PC-9 (cell line): ENCODE measurements at regions not wholly inside any gene's neighbourhood (a gene's known extent, or its start where the extent isn't known, plus 50 kb on each side); places are given as distances from the start of the nearest gene placed in this dataset.
"Not testable (repeated sequence)": the region's sequence is repeated elsewhere in the genome, so short reads cannot be mapped to it uniquely, and the experiment has no call there.

Experiments used
- BruUV-seq: library from RNA; stranded (reverse); fragments of 400-500 nt; replicated peaks from 2 replicates; lab custom pipeline; 2021; lab: Mats Ljungman, UMichigan
- CTCF ChIA-PET: fragments of 300-600 bp; sonication (Branson Sonifier 250); formaldehyde crosslinking; loops from one replicate; lab custom pipeline; 2022; ENCODE audit warnings: antibody characterized with exemption; lab: Charles Lee
- POLR2A ChIA-PET: fragments of 300-600 bp; sonication (Branson Sonifier 250); formaldehyde crosslinking; loops from one replicate; lab custom pipeline; 2022; ENCODE audit warnings: antibody characterized with exemption; ENCODE audit not compliant: unreplicated experiment; lab: Charles Lee
- DNase-seq, 2 experiments: peaks; one replicate each; pipeline versions ENCODE4 v3.0.0 to v3.0.0-alpha.2; 2015 to 2022; ENCODE audit warnings: mixed read lengths in 1 of 2
- H2AFZ ChIP-seq: fragments of 200-600 bp; sonication (generic); 2 replicates; pipeline ENCODE4 v1.8.1; 2017; ENCODE audit warnings: antibody characterized with exemption
- H3F3A ChIP-seq: fragments of 200-600 bp; sonication (generic); 2 replicates; pipeline ENCODE4 v1.8.1; 2017; ENCODE audit warnings: antibody characterized with exemption, mild to moderate bottlenecking, low read depth; ENCODE audit not compliant: insufficient read depth
- H3K27ac ChIP-seq: fragments of 200-600 bp; sonication (generic); 2 replicates; pipeline ENCODE4 v1.6.1; 2016; ENCODE audit warnings: mixed run types
- H3K27me3 ChIP-seq: fragments of 200-600 bp; sonication (generic); 2 replicates; pipeline ENCODE4 v1.6.1; 2016; ENCODE audit warnings: low read depth, mixed run types; ENCODE audit not compliant: insufficient read depth
- H3K36me3 ChIP-seq: fragments of 200-600 bp; sonication (generic); 2 replicates; pipeline ENCODE4 v1.6.1; 2016; ENCODE audit warnings: low read depth, mixed run types
- H3K4me1 ChIP-seq: fragments of 200-600 bp; sonication (generic); replicated peaks from 2 replicates; pipeline ENCODE4 v1.6.1; 2016; ENCODE audit warnings: mixed run types; ENCODE audit not compliant: insufficient read depth
- H3K4me2 ChIP-seq: fragments of 200-600 bp; sonication (generic); 2 replicates; pipeline ENCODE4 v1.6.1; 2017; ENCODE audit warnings: mixed run types
- H3K4me3 ChIP-seq: fragments of 200-600 bp; sonication (generic); 2 replicates; pipeline ENCODE4 v1.6.1; 2016; ENCODE audit warnings: mixed run types
- H3K79me2 ChIP-seq: fragments of 200-600 bp; sonication (generic); 2 replicates; pipeline ENCODE4 v1.6.1; 2017; ENCODE audit warnings: low read depth, mixed run types
- H3K9me2 ChIP-seq: fragments of 200-600 bp; sonication (generic); 2 replicates; pipeline ENCODE4 v1.8.1; 2017; ENCODE audit warnings: mild to moderate bottlenecking; ENCODE audit not compliant: insufficient read depth
- H3K9me3 ChIP-seq: fragments of 200-600 bp; sonication (generic); 2 replicates; pipeline ENCODE4 v1.8.1; 2016; ENCODE audit warnings: low read depth; ENCODE audit not compliant: insufficient read depth
- H4K20me1 ChIP-seq: fragments of 200-600 bp; sonication (generic); 2 replicates; pipeline ENCODE4 v1.8.1; 2017; ENCODE audit not compliant: insufficient read depth
- EZH2 ChIP-seq: fragments of 200-600 bp; sonication (generic); IDR thresholded peaks from 2 replicates; pipeline ENCODE4 v1.8.0; 2017; ENCODE audit warnings: antibody characterized with exemption, low read depth
- intact Hi-C: fragments of 100-400 bp; cut with micrococcal nuclease; formaldehyde crosslinking; loops from one replicate; pipeline ENCODE4 v1.10.0; 2022; ENCODE audit not compliant: unreplicated experiment
- TF ChIP-seq, protein P1 (sequence below): fragments of 200-600 bp; sonication (generic); conservative IDR thresholded peaks from 2 replicates; pipeline ENCODE4 v1.6.1; 2017; ENCODE audit warnings: mixed run types, antibody characterized with exemption, mild to moderate bottlenecking, moderate library complexity

DNA sequence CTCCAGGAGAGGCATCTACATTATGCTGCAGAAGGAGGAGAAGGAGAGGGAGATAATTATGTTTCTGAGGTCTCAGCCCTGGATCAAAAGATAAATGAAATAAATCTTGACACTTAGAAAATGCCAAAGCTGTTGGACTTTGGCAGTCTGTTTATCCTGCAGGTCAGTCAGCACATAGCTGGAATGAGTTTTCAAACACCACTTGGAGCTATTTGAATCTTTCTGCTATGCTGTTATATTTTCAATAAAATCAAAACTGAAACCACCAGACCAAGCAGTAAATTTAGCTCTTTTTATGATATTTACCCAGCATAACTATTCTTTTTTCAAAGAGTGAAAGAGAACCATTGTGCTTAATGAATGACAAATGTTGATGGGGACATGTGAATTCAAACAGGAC is 505.1 kb upstream of the ITGA1 start:
- intact Hi-C loops: no loop called here
- Histone ChIP-seq H3K4me2 (no peak overlapping the region), H3F3A (no peaks in the 10 kb centered on the region), H3K27me3 (no peaks in the 10 kb centered on the region), H3K9me2 (no peaks in the 10 kb centered on the region), H3K36me3 (no peaks in the 10 kb centered on the region), H2AFZ (no peak overlapping the region), H3K9me3 (no peaks in the 10 kb centered on the region), H3K4me1 (no peaks in the 10 kb centered on the region), H4K20me1 (no peaks in the 10 kb centered on the region), H3K4me3 (no peak overlapping the region), H3K79me2 (no peaks in the 10 kb centered on the region), H3K27ac (no peak overlapping the region)
- no TSS peak for BruUV-seq
- TF ChIP-seq, protein P1, sequence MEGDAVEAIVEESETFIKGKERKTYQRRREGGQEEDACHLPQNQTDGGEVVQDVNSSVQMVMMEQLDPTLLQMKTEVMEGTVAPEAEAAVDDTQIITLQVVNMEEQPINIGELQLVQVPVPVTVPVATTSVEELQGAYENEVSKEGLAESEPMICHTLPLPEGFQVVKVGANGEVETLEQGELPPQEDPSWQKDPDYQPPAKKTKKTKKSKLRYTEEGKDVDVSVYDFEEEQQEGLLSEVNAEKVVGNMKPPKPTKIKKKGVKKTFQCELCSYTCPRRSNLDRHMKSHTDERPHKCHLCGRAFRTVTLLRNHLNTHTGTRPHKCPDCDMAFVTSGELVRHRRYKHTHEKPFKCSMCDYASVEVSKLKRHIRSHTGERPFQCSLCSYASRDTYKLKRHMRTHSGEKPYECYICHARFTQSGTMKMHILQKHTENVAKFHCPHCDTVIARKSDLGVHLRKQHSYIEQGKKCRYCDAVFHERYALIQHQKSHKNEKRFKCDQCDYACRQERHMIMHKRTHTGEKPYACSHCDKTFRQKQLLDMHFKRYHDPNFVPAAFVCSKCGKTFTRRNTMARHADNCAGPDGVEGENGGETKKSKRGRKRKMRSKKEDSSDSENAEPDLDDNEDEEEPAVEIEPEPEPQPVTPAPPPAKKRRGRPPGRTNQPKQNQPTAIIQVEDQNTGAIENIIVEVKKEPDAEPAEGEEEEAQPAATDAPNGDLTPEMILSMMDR: no peak
- TF ChIP-seq EZH2: no peak
- DNase-seq: no peak
- ChIA-PET CTCF (no interaction called here), POLR2A (no interaction called here)

- Histone ChIP-seq H3K9me2 (no peaks in the 10 kb centered on the region), H3K9me3 (no peaks in the 10 kb centered on the region), H2AFZ (no peak overlapping the region), H3K79me2 (no peaks in the 10 kb centered on the region), H3K4me2 (no peak overlapping the region), H3F3A (no peaks in the 10 kb centered on the region), H3K36me3 (no peaks in the 10 kb centered on the region), H3K4me1 (no peaks in the 10 kb centered on the region), H3K27ac (no peak overlapping the region), H3K27me3 (no peaks in the 10 kb centered on the region), H4K20me1 (no peaks in the 10 kb centered on the region), H3K4me3 (no peak overlapping the region)
- TF ChIP-seq, protein P1: no peak
- no peak for TF ChIP-seq EZH2
- BruUV-seq: no TSS peak
- intact Hi-C loops: no loop called here
- ChIA-PET POLR2A (no interaction called here), CTCF (no interaction called here)
- DNase-seq: no peak
Observed at GRCh38 chr5:52283221-52283620, 504.5 kb upstream of the ITGA1 start.

DNA sequence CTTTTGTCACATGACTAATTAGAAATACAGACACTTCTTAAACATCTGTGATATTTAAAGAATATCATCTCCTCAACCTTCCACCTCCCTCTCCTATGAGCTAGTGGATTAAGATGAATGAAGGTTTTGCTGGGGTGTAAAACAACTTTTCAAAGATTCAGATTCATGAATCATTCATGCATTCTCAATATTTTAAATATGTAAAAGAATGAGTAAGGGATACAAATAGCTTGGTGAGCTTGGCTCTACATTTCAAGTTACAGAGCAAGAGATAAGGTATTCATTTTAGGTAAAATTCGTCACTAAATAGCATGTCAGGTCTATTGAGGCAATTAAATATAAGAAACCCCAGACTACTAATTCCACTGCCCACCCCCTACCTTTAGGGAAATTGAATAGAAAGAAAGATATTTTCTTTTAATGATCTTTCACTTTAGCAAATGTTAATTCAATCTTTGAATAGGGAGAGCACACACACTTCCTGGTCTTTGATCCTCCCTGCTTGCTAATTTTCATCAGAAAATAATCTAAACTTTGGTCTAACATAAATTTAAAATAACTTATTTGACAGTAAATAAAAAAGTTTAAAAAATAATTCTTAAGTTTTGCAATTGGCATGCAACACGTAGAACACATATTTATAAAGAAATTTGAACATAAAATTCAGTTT is 486.9 kb upstream of the ITGA1 start:
- Histone ChIP-seq H3K9me3 (no peaks in the 10 kb centered on the region), H3K27ac (no peak overlapping the region), H3K9me2 (no peaks in the 10 kb centered on the region), H3K36me3 (no peaks in the 10 kb centered on the region), H3K4me1 (no peaks in the 10 kb centered on the region), H3F3A (no peaks in the 10 kb centered on the region), H3K27me3 (no peaks in the 10 kb centered on the region), H4K20me1 (no peaks in the 10 kb centered on the region), H3K79me2 (no peaks in the 10 kb centered on the region), H3K4me2 (no peak overlapping the region), H2AFZ (no peak overlapping the region), H3K4me3 (no peak overlapping the region)
- no TSS peak for BruUV-seq
- no peak for DNase-seq
- intact Hi-C loops: no loop called here
- no peak for TF ChIP-seq EZH2
- TF ChIP-seq, protein P1: no peak
- CTCF ChIA-PET: no interaction called here
- POLR2A ChIA-PET: no interaction called here

DNA sequence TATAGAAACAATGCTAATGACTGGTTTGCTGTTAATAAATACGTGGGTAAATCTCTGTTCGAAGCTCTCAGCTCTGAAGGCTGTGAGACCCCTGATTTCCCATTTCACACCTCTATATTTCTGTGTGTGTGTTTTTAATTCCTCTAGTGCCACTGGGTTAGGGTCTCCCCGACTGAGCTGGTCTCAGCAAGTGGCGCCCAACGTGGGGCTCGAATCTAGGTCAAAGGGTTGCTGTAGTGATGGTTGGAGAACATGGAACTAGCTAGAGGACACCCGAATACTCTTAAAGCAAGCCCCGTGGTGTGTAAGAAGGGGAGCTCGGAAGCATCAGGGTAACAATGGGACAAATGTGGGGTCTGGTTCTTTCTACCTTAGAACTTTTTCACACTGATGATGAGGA is 482.9 kb upstream of the ITGA1 start:
- H3K9me3 ChIP-seq, DNase-seq, CTCF ChIA-PET, POLR2A ChIA-PET, BruUV-seq, H3K4me3 ChIP-seq, H3F3A ChIP-seq, H3K4me1 ChIP-seq, H3K4me2 ChIP-seq, H3K36me3 ChIP-seq, H3K79me2 ChIP-seq, H3K27ac ChIP-seq, H4K20me1 ChIP-seq, H3K9me2 ChIP-seq, intact Hi-C loops, H3K27me3 ChIP-seq, H2AFZ ChIP-seq: not testable (repeated sequence)
